Activated B cell treated with CpG ODN at 0.5 μM for 24 hours (primary cell): ENCODE measurements at regions not wholly inside any gene's neighbourhood (a gene's known extent, or its start where the extent isn't known, plus 50 kb on each side); places are given as distances from the start of the nearest gene placed in this dataset.

Experiments
- ATAC-seq: fragments of 200-7000 bp; cut with Tn5 transposase; one replicate; pipeline ENCODE4 v1.10.0; 2021; ENCODE audit warnings: low read depth, mild to moderate bottlenecking, moderate library complexity
- CTCF ChIA-PET: fragments of 350-600 bp; sonication (Branson Sonifier 250); formaldehyde crosslinking; loops from one replicate; lab custom pipeline; 2021; ENCODE audit warnings: antibody characterized with exemption; lab: Charles Lee
- POLR2A ChIA-PET: fragments of 350-600 bp; sonication (Branson Sonifier 250); formaldehyde crosslinking; loops from one replicate; lab custom pipeline; 2021; ENCODE audit warnings: antibody characterized with exemption; lab: Charles Lee
- DNase-seq: peaks from one replicate; pipeline ENCODE4 v3.0.0; 2022
- H3K27ac Mint-ChIP-seq: one replicate; pipeline ENCODE4 v1.8.0; 2020; ENCODE audit warnings: mixed read lengths
- H3K27me3 Mint-ChIP-seq: one replicate; pipeline ENCODE4 v1.8.0; 2021; ENCODE audit warnings: mixed read lengths
- H3K36me3 Mint-ChIP-seq: one replicate; pipeline ENCODE4 v1.8.0; 2021; ENCODE audit warnings: low read depth, mixed read lengths
- H3K4me1 Mint-ChIP-seq: one replicate; pipeline ENCODE4 v1.8.0; 2021; ENCODE audit warnings: mixed read lengths
- H3K4me3 Mint-ChIP-seq: one replicate; pipeline ENCODE4 v1.8.0; 2020; ENCODE audit warnings: mild to moderate bottlenecking, mixed read lengths
- H3K9me3 Mint-ChIP-seq: one replicate; pipeline ENCODE4 v1.8.0; 2020; ENCODE audit warnings: mixed read lengths
- intact Hi-C: fragments of 100-400 bp; cut with micrococcal nuclease; formaldehyde crosslinking; loops from one replicate; pipeline ENCODE4 v1.15.1; 2024
- TF ChIP-seq, protein P1 (sequence below): fragments of 200-600 bp; IDR thresholded peaks from one replicate; pipeline ENCODE4 v1.8.0; 2022; ENCODE audit warnings: antibody characterized with exemption, mild to moderate bottlenecking

DNA sequence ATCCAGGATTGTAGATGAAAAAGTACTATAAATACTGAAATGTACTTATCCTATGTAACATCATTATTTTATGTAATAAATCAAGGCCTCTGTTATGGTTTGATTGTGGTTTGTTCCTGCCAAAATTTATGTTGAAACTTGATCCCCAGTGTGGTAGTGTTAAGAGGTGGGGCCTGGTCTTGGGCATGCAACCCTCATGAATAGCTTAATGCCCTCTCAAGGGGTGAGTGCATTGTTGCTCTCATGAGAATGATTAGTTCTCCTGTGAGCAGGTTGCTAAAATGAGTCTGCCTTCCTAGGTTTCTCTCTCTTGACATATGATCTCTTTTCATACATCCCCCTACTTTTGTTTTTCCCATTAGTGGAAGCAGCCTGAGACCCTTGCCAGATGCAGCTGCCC is 915.4 kb downstream of the TSN start:
- H3K4me3 Mint-ChIP-seq = no peak overlapping the region
- no peak for ATAC-seq
- no peak overlapping the region for H3K27ac Mint-ChIP-seq
- ChIA-PET POLR2A (interaction anchor here (0.6 kb wide), 1 partner anchor 23 kb away, joined by 3 read pairs; no protein-coding TSS in a partner anchor), CTCF (no interaction called here)
- no peak for DNase-seq
- TF ChIP-seq, protein P1, sequence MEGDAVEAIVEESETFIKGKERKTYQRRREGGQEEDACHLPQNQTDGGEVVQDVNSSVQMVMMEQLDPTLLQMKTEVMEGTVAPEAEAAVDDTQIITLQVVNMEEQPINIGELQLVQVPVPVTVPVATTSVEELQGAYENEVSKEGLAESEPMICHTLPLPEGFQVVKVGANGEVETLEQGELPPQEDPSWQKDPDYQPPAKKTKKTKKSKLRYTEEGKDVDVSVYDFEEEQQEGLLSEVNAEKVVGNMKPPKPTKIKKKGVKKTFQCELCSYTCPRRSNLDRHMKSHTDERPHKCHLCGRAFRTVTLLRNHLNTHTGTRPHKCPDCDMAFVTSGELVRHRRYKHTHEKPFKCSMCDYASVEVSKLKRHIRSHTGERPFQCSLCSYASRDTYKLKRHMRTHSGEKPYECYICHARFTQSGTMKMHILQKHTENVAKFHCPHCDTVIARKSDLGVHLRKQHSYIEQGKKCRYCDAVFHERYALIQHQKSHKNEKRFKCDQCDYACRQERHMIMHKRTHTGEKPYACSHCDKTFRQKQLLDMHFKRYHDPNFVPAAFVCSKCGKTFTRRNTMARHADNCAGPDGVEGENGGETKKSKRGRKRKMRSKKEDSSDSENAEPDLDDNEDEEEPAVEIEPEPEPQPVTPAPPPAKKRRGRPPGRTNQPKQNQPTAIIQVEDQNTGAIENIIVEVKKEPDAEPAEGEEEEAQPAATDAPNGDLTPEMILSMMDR = no peak
- no peaks in the 10 kb centered on the region for H3K27me3 Mint-ChIP-seq
- no peaks in the 10 kb centered on the region for H3K9me3 Mint-ChIP-seq
- no peaks in the 10 kb centered on the region for H3K36me3 Mint-ChIP-seq
- H3K4me1 Mint-ChIP-seq = no peaks in the 10 kb centered on the region
- intact Hi-C loops = no loop called here

- Mint-ChIP-seq H3K9me3 (peaks cover 6% of the 10 kb centered on the region), H3K4me3 (no peak overlapping the region), H3K4me1 (no peaks in the 10 kb centered on the region), H3K36me3 (no peaks in the 10 kb centered on the region), H3K27ac (no peak overlapping the region), H3K27me3 (no peaks in the 10 kb centered on the region)
- ATAC-seq (no peak), DNase-seq (no peak)
- TF ChIP-seq, protein P1 = no peak
- intact Hi-C loops = no loop called here
- ChIA-PET CTCF (no interaction called here), POLR2A (no interaction called here)
Measured at GRCh38 chr2:122680662-122681061, 925.2 kb downstream of the TSN start.

DNA sequence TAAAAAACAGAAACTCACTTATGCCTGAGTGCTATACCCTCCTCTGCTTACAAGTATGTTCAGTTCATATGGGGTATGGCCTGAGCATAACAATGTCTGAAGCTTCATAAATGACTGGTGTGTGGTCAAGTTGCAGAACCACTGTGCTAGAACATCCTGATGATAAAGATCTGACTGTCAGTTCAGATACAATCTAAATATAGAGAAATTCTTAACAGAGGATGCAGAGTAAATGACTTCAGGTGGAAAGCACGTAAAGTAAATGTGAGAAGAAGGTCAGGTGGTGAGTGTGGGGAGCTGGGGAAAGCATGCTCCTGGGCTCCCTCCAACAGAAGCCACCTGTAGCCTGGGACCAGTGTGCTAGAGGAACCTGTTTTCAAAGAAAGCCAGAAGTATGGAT is 926.2 kb downstream of the TSN start:
- peaks cover 6% of the 10 kb centered on the region for H3K9me3 Mint-ChIP-seq
- CTCF ChIA-PET = no interaction called here
- ATAC-seq (no peak), DNase-seq (no peak)
- TF ChIP-seq, protein P1 = no peak
- H3K27me3 Mint-ChIP-seq = no peaks in the 10 kb centered on the region
- no peaks in the 10 kb centered on the region for H3K4me1 Mint-ChIP-seq
- POLR2A ChIA-PET = no interaction called here
- intact Hi-C loops = no loop called here
- H3K36me3 Mint-ChIP-seq = no peaks in the 10 kb centered on the region
- H3K27ac Mint-ChIP-seq = no peak overlapping the region
- no peak overlapping the region for H3K4me3 Mint-ChIP-seq

- DNase-seq (no peak), ATAC-seq (no peak)
- H3K27me3 Mint-ChIP-seq = no peaks in the 10 kb centered on the region
- intact Hi-C loops = no loop called here
- ChIA-PET POLR2A (no interaction called here), CTCF (no interaction called here)
- no peak overlapping the region for H3K4me3 Mint-ChIP-seq
- peaks cover 2% of the 10 kb centered on the region for H3K9me3 Mint-ChIP-seq
- TF ChIP-seq, protein P1 = no peak
- no peaks in the 10 kb centered on the region for H3K36me3 Mint-ChIP-seq
- H3K27ac Mint-ChIP-seq = no peak overlapping the region
- no peaks in the 10 kb centered on the region for H3K4me1 Mint-ChIP-seq
Measured at GRCh38 chr2:122682356-122682755, 926.9 kb downstream of the TSN start.

DNA sequence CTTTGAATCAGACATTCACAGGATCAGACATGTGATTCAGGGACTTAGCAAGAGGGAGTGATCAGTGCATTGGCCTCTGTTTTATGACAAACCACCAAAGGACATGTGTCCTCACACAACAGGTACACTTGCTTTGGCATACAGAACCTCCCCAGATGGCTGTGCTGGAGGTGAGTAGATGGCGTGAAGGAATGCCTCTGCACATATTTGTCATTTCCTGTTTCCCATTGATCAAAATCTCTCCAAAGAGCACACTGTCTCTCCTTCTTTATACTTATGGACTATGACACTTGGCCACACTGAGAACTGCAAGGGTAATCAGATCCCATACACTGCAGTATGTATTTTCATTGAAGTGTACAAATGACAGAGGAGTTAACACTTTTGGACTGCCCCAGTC is 927.6 kb downstream of the TSN start:
- intact Hi-C loops = no loop called here
- no peaks in the 10 kb centered on the region for H3K36me3 Mint-ChIP-seq
- ATAC-seq (no peak), DNase-seq (no peak)
- ChIA-PET POLR2A (no interaction called here), CTCF (no interaction called here)
- no peaks in the 10 kb centered on the region for H3K27me3 Mint-ChIP-seq
- H3K9me3 Mint-ChIP-seq = no peaks in the 10 kb centered on the region
- H3K4me1 Mint-ChIP-seq = no peaks in the 10 kb centered on the region
- no peak overlapping the region for H3K4me3 Mint-ChIP-seq
- TF ChIP-seq, protein P1 = no peak
- H3K27ac Mint-ChIP-seq = no peak overlapping the region
